Kidney (tissue), 13 donors: ENCODE measurements at regions not wholly inside any gene's neighbourhood (a gene's known extent, or its start where the extent isn't known, plus 50 kb on each side); places are given as distances from the start of the nearest gene placed in this dataset.

ENCODE experiments used
- DNase-seq, 5 donors: peaks; one replicate each; pipeline ENCODE4 v3.0.0-alpha.2; 2013 to 2020
- FAIRE-seq: peaks from 2 replicates; lab custom pipeline; 2012; peaks lifted over from hg19 to GRCh38; lab: Jason Lieb, UNC
- H3K27ac ChIP-seq, 2 donors: one replicate each; pipeline ENCODE4 v1.7.0; 2013; ENCODE audit warnings: low read depth in 2 of 2, low read length in 2 of 2, inconsistent platforms in 1 of 2
- H3K27me3 ChIP-seq: one replicate; pipeline ENCODE4 v1.7.1; 2013; ENCODE audit warnings: low read length, inconsistent platforms; ENCODE audit not compliant: control insufficient read depth, insufficient read depth
- H3K36me3 ChIP-seq, 3 donors: one replicate each; pipeline versions ENCODE4 v1.7.0 to v1.7.1; 2013; ENCODE audit warnings: low read length in 3 of 3, control low read depth in 1 of 3, inconsistent platforms in 1 of 3; ENCODE audit not compliant: insufficient read depth in 3 of 3, control insufficient read depth in 2 of 3
- H3K4me1 ChIP-seq, 3 donors: one replicate each; pipeline versions ENCODE4 v1.7.0 to v1.7.1; 2013; ENCODE audit warnings: low read length in 3 of 3, inconsistent platforms in 1 of 3, low read depth in 1 of 3; ENCODE audit not compliant: control insufficient read depth in 2 of 3, insufficient read depth in 2 of 3
- H3K4me3 ChIP-seq, 3 donors: one replicate each; pipeline versions ENCODE4 v1.7.0 to v1.8.1; 2013; ENCODE audit warnings: low read length in 3 of 3, control low read depth in 1 of 3, inconsistent platforms in 1 of 3
- H3K9ac ChIP-seq, 3 donors: one replicate each; pipeline versions ENCODE4 v1.7.0 to v1.7.1; 2013; ENCODE audit warnings: low read length in 3 of 3, control low read depth in 1 of 3, inconsistent platforms in 1 of 3
- H3K9me3 ChIP-seq, 3 donors: one replicate each; pipeline versions ENCODE4 v1.7.0 to v1.7.1; 2013; ENCODE audit warnings: low read length in 3 of 3, control low read depth in 1 of 3, inconsistent platforms in 1 of 3; ENCODE audit not compliant: control insufficient read depth in 2 of 3, insufficient read depth in 1 of 3
- CTCF ChIP-seq: IDR thresholded peaks from 3 replicates; pipeline ENCODE4 v1.5.1; 2012; ENCODE audit warnings: mild to moderate bottlenecking, moderate library complexity, borderline replicate concordance; ENCODE audit not compliant: insufficient read depth; ENCODE audit errors: extremely low read depth
- intact Hi-C: fragments of 100-400 bp; cut with DNase I; formaldehyde crosslinking; loops from one replicate; pipeline ENCODE4 v1.11.1; 2022
- donor health status: control.
- donor health status: control.
- donor health status: control.
- donor health status: control.
- donor health status: control.
- donor health status: DM: yes; HTN: yes; CAD: no.
- donor health status: Normal renal cell carcinoma (clear cell type).

- no peak overlapping the region for H3K27ac ChIP-seq
- FAIRE-seq (no peak), DNase-seq (peak in 2 of 5 donors; percentile 32 to 33)
- no peaks in the 10 kb centered on the region for H3K36me3 ChIP-seq
- H3K27me3 ChIP-seq, result no peaks in the 10 kb centered on the region
- no peak overlapping the region for H3K4me3 ChIP-seq
- no peak for TF ChIP-seq CTCF
- no peak overlapping the region for H3K9ac ChIP-seq
- H3K9me3 ChIP-seq, result no peaks in the 10 kb centered on the region
- no peaks in the 10 kb centered on the region for H3K4me1 ChIP-seq
- intact Hi-C loops, result no loop called here
Measured at GRCh38 chr6:92363111-92363510, 1056.2 kb downstream of the EPHA7 start.

GRCh38 chr6:92362404-92362803, 1057.0 kb downstream of the EPHA7 start:
- intact Hi-C loops, result no loop called here

GRCh38 chr6:92361990-92362389, 1057.4 kb downstream of the EPHA7 start:
- no peaks in the 10 kb centered on the region for H3K27me3 ChIP-seq
- H3K4me3 ChIP-seq, result no peak overlapping the region
- H3K9ac ChIP-seq, result no peak overlapping the region
- DNase-seq (peak in 1 of 5 donors; percentile 28), FAIRE-seq (no peak)
- no peaks in the 10 kb centered on the region for H3K4me1 ChIP-seq
- no peak overlapping the region for H3K27ac ChIP-seq
- H3K36me3 ChIP-seq, result no peaks in the 10 kb centered on the region
- intact Hi-C loops, result no loop called here
- no peaks in the 10 kb centered on the region for H3K9me3 ChIP-seq
- no peak for TF ChIP-seq CTCF

More at GRCh38 chr6:92362404-92362803, 1057.0 kb downstream of the EPHA7 start:
- FAIRE-seq (no peak), DNase-seq (no peak)
- Histone ChIP-seq H3K9ac (no peak overlapping the region), H3K36me3 (no peaks in the 10 kb centered on the region), H3K9me3 (no peaks in the 10 kb centered on the region), H3K27me3 (no peaks in the 10 kb centered on the region), H3K4me3 (no peak overlapping the region), H3K27ac (no peak overlapping the region), H3K4me1 (no peaks in the 10 kb centered on the region)
- no peak for TF ChIP-seq CTCF

GRCh38 chr6:92354270-92354829, 1065.0 kb downstream of the EPHA7 start:
- FAIRE-seq, result no peak
- Histone ChIP-seq H3K36me3 (no peaks in the 10 kb centered on the region), H3K9ac (no peak overlapping the region), H3K4me1 (no peaks in the 10 kb centered on the region), H3K9me3 (no peaks in the 10 kb centered on the region), H3K4me3 (no peak overlapping the region), H3K27me3 (no peaks in the 10 kb centered on the region), H3K27ac (no peak overlapping the region)
- TF ChIP-seq CTCF, result no peak
- DNase-seq, result no peak
- intact Hi-C loops, result no loop called here
